Fibroblast of lung (primary cell): ENCODE measurements at regions not wholly inside any gene's neighbourhood (a gene's known extent, or its start where the extent isn't known, plus 50 kb on each side); places are given as distances from the start of the nearest gene placed in this dataset.

Source experiments
- EZH2 ChIP-seq: IDR thresholded peaks from 2 replicates; pipeline ENCODE4 v1.5.1; 2012; ENCODE audit warnings: low read length, control low read depth, mild to moderate bottlenecking; ENCODE audit errors: missing control alignments
- TF ChIP-seq, protein P1 (sequence below), 2 donors: IDR thresholded peaks in 1 of 2; conservative IDR thresholded peaks in 1 of 2; 1 replicate in 1 of 2; 2 replicates in 1 of 2; pipeline ENCODE4 v1.5.1; 2011 to 2012; ENCODE audit warnings: low read length in 2 of 2, control low read depth in 1 of 2, inconsistent platforms in 1 of 2, low read depth in 1 of 2, mild to moderate bottlenecking in 1 of 2

DNA sequence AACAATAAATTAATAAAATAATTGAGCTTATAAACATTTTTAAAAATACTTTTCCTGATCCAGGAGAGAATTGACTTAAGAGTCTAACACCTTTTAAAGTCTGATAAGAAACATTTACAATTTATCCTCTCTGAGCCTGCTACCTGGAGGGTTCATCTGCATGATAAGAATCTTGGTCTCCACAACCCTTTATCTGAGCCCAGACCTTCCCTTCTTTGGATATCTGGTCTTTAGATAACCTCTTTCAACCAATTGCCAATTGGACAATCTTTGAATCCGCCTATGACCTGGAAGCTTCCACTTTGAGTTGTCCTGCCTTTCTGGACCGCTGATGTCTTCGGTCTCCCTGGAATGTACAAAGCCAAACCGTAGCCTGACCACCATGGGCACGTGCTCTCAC lies 1393.3 kb upstream of the TMEM132C start:
- no peak for TF ChIP-seq EZH2
- TF ChIP-seq, protein P1, sequence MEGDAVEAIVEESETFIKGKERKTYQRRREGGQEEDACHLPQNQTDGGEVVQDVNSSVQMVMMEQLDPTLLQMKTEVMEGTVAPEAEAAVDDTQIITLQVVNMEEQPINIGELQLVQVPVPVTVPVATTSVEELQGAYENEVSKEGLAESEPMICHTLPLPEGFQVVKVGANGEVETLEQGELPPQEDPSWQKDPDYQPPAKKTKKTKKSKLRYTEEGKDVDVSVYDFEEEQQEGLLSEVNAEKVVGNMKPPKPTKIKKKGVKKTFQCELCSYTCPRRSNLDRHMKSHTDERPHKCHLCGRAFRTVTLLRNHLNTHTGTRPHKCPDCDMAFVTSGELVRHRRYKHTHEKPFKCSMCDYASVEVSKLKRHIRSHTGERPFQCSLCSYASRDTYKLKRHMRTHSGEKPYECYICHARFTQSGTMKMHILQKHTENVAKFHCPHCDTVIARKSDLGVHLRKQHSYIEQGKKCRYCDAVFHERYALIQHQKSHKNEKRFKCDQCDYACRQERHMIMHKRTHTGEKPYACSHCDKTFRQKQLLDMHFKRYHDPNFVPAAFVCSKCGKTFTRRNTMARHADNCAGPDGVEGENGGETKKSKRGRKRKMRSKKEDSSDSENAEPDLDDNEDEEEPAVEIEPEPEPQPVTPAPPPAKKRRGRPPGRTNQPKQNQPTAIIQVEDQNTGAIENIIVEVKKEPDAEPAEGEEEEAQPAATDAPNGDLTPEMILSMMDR (conservative IDR thresholded peaks at IDR 0.05 in 1 of 2, IDR thresholded peaks at IDR 0.05 in 1 of 2; ENCODE audit: low read depth in 1 of 2, low read length in 2 of 2) = no peak
